ENCODE measurements at regions not wholly inside any gene's neighbourhood (a gene's known extent, or its start where the extent isn't known, plus 50 kb on each side); places are given as distances from the start of the nearest gene placed in this dataset.
A peak's percentile ranks its signal among the peaks of the same experiment; 100 is the strongest.
"Not testable (repeated sequence)": the region's sequence is repeated elsewhere in the genome, so short reads cannot be mapped to it uniquely, and the experiment has no call there.

GRCh38 chr6:60867548-60867947 lies 1418.5 kb downstream of the KHDRBS2 start:
- no peak overlapping the region for H3K27ac ChIP-seq
- no peak for TF ChIP-seq ZFX (IDR thresholded peaks at IDR 0.05; ENCODE audit: borderline replicate concordance)
- no peak for TF ChIP-seq CTCF (IDR thresholded peaks at IDR 0.05)

GRCh38 chr6:60843175-60843982 lies 1442.6 kb downstream of the KHDRBS2 start:
- not testable (repeated sequence) for H3K27ac ChIP-seq

GRCh38 chr6:60830726-60831125 lies 1455.3 kb downstream of the KHDRBS2 start:
- not testable (repeated sequence) for H3K27ac ChIP-seq

More at GRCh38 chr6:60843175-60843982, 1442.6 kb downstream of the KHDRBS2 start:
- peak; percentile 11; the same call in 1 of the 2 replicates for TF ChIP-seq CTCF (IDR thresholded peaks at IDR 0.05)

- H3K27ac ChIP-seq = not testable (repeated sequence)
Observed at GRCh38 chr6:60822597-60822996, 1463.4 kb downstream of the KHDRBS2 start.

- H3K27ac ChIP-seq = not testable (repeated sequence)
Observed at GRCh38 chr6:60818072-60818471, 1468.0 kb downstream of the KHDRBS2 start.

GRCh38 chr6:60814784-60815183 lies 1471.2 kb downstream of the KHDRBS2 start:
- not testable (repeated sequence) for H3K27ac ChIP-seq

- H3K27ac ChIP-seq = not testable (repeated sequence)
Observed at GRCh38 chr6:60813897-60814596, 1472.0 kb downstream of the KHDRBS2 start.

GRCh38 chr6:60810216-60810615 lies 1475.8 kb downstream of the KHDRBS2 start:
- not testable (repeated sequence) for H3K27ac ChIP-seq

- TF ChIP-seq CTCF (IDR thresholded peaks at IDR 0.05) = peak; percentile 11; the same call in 1 of the 2 replicates
Observed at GRCh38 chr6:60799146-60799545, 1486.9 kb downstream of the KHDRBS2 start.

GRCh38 chr6:60797831-60798230 lies 1488.2 kb downstream of the KHDRBS2 start:
- not testable (repeated sequence) for H3K27ac ChIP-seq

More at GRCh38 chr6:60799146-60799545, 1486.9 kb downstream of the KHDRBS2 start:
- not testable (repeated sequence) for H3K27ac ChIP-seq

- not testable (repeated sequence) for H3K27ac ChIP-seq
Observed at GRCh38 chr6:60789601-60790000, 1496.4 kb downstream of the KHDRBS2 start.

GRCh38 chr6:60782698-60783464 lies 1503.1 kb downstream of the KHDRBS2 start:
- not testable (repeated sequence) for H3K27ac ChIP-seq

GRCh38 chr6:60779591-60779990 lies 1506.4 kb downstream of the KHDRBS2 start:
- H3K27ac ChIP-seq = not testable (repeated sequence)

- H3K27ac ChIP-seq = not testable (repeated sequence)
Observed at GRCh38 chr6:60767791-60768499, 1518.1 kb downstream of the KHDRBS2 start.

GRCh38 chr6:60765331-60765730 lies 1520.7 kb downstream of the KHDRBS2 start:
- H3K27ac ChIP-seq = not testable (repeated sequence)

GRCh38 chr6:60763464-60764080 lies 1522.5 kb downstream of the KHDRBS2 start:
- H3K27ac ChIP-seq = not testable (repeated sequence)

Measured in 22Rv1 (cell line).